EL (cell line): ENCODE measurements at regions not wholly inside any gene's neighbourhood (a gene's known extent, or its start where the extent isn't known, plus 50 kb on each side); places are given as distances from the start of the nearest gene placed in this dataset.
"Not testable (repeated sequence)": the region's sequence is repeated elsewhere in the genome, so short reads cannot be mapped to it uniquely, and the experiment has no call there.

Experiments used
- DNase-seq: peaks from one replicate; pipeline ENCODE4 v3.0.0-alpha.2; 2016

DNA sequence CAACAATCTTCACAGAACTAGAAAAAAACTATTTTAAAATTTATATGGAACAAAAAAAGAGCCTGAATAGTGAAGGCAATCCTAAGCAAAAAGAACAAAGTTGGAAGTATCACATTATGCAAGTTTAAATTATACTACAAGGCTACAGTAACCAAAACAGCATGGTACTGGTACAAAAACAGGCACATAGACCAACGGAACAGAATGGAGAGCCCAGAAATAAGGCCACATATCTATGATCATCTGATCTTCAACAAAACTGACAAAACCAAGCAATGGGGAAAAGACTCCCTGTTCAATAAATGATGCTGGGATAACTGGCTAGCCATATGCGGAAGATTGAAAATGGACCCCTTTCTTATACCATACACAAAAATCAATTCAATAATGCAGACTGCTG lies 74.4 kb upstream of the RTN4 start:
- not testable (repeated sequence) for DNase-seq

DNA sequence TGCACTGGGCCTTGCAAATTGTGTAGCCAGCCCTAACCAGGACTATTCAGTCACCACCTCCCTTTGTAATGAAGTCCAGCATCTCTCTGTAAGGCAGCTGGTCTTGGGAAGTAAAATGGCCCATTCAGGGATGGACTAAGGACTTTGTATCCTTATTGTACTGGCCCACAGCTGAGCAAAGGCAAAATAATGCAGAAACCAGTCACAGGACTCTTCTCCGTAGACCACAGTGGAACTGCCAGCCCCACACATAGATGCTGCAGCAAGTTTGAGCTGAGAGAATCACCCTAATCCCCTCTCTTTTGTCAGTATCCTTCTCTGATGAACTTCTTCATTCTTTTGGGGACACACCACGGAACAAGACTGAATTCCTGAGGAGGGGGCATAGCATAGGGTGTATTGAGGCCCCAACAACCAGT lies 73.6 kb upstream of the RTN4 start:
- no peak for DNase-seq

DNA sequence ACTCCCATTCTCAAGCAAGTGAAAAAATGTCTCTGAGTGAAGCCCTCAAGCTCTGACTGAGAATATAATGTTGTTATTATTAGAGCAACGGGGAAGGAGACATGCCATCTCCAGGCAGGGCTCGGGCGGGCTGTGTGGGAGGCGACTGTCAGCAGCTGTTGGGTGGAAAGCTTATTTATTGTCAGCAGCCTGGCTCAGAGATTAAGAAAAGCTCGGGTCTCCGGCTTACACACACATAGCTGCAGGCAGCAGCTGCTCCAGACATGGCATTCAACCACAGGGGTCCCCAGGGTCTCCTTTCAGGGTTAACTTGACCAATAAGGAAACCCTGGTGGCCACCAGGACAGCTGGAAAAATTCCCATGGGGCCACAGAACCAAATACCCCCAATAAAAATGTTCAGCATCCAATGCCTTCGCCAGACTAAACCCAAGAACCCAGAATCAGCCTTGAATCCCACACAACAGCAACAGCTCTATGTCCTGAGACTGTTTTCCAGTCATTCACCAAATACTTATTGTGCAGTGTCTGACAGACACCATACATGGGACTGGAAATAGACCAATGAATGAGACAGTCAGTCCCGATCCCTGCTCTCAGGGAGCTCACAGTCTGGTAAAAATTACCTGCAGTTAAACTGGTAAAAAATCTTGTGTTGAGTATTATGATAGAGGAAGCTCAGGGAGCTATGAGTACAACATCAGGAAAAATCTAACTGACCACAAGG lies 70.5 kb upstream of the RTN4 start:
- peak; percentile 43 for DNase-seq

DNA sequence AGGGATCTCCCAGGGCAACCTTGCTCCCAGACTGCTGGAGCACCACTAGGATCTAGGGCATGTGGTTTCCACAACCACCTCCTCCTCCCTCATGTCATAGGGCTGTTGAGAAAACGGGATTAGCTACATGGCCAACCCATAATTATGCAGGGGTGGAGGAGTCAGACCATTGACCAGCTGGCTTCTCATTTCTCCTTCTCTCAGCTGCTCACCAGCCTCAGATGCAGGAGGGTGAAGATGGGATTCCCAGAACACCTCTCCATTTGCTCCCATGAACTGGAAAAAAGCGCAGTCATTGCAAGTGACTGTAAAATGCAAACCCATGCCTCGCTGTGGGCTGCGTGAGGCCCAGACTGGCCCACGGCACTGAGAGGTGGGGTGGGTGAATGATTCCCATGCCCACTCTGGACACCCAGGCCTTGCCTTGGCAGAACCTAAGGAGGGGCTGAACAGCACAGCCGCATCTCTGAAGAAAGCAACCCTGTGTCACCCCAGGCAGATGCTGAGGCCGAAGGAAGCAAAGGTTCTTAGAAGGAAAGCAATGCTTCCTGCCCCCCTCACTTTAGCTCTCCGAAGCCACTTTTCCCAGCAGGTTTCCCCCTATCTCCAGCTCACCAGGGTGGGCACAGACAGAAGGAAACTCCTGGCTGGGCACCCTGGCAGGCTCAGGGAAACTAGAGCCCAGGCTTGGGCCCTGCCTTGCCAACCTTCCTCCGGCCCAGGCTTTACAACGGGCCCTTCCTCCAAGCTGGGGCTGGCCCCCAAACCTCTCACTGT lies 69.6 kb upstream of the RTN4 start:
- no peak for DNase-seq

DNA sequence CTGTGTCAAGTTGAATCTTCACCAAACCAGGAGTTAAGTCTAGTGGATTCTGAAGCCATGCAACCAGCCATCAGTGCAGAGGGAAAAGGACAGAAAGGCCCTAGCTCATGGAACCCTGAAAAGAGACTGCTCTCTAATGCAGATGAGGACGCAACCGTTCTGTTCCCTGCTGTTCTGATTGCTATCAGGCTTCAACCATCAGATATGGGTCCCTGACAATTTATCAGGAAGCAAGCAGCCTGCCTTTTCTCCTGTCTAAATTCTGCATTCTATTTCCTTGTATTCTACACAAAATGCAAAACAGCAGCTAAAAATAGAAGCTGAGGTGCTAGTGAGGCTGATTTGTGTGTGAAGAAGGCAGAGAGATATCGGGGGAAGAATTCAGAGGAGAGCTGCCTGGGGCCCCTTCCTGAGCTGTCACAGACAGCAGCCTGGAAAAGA lies 68.4 kb upstream of the RTN4 start:
- DNase-seq, result no peak

DNA sequence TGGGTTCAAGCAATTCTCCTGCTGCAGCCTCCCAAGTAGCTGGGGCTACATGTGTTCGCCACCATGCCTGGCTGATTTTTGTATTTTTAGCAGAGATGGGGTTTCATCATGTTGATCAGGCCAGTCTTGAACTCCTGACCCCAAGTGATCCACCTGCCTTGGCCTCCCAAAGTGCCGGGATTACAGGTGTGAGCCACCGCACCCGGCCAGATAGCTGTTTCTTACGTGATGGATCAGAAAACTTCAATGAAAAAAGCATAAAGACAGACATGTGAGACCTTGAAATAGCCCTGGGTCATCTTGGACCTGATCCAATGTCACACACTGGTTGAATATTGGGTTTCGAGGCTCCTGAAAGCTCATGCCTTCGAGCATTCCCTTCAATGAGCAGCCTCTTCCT lies 66.7 kb upstream of the RTN4 start:
- no peak for DNase-seq

DNA sequence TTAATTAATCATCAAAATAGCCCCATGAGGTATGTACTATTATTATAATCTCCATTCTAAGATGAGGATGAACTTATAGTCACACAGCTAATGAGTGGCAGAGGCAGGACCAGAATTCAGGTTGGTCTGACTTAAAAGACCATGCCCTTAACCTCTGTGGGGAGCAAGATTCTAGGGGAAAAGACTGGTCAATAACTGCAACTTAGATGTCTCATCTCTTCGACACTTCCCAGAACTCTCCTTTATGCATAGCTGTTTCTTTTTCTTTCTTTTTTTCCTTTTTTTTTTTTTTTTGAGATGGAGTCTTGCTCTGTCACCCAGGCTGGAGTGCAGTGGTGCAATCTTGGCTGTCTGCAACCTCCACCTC lies 66.3 kb upstream of the RTN4 start:
- no peak for DNase-seq

DNA sequence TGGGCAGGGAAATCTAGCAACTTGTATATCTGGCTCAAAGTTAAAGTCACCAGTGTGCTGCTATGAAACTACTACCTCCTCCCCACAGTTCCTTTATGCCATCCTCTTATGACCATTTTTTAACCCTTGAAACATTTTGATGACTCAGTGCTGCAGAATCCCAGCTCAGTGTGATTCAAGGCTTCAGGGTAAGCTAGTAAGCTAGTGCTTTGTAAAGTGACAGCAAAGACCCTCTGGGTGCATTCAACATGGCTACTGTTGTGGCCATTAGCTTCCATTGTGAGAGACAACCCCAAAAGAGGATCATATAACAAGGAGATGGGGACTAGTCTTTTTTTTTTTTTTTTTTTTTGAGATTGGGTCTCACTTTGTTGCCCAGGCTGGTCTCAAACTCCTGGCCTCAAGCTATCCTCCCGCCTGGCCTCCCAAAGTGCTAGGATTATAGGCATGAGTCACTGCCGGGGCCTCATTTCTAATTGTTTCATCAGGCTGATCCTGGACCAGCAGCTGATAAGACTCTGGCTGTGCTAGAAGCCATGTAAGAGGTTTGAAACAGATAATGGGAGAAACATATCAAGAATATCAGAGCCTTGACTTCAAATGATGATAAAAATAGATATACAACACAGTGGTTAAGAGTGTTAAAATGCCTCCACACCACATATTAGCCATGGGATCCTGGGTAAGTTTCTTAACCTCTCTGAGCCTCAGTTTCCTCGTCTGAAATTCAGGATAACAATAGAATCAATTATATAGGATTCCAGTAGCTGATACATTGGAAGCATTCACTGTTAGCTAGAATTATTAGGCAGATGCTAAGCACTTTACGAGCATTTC lies 65.7 kb upstream of the RTN4 start:
- peak; percentile 91 for DNase-seq

DNA sequence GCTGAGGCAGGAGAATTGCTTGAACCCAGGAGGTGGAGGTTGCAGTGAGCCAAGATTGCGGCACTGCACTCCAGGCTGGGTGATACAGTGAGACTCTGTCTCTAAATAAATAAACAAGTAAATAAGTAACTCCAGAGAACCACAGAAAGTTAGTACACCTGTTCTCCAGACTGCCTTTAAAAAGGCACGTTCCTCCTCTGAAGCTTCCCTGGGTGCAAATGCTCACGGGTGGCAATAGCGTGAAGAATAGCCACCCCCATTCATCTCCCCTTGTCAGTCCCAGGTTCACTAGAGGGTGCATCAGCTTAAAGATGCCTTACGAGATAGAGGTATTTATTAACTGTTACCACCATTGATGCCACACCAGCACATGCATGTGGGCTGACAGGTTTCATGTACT lies 64.3 kb upstream of the RTN4 start:
- DNase-seq, result no peak

DNA sequence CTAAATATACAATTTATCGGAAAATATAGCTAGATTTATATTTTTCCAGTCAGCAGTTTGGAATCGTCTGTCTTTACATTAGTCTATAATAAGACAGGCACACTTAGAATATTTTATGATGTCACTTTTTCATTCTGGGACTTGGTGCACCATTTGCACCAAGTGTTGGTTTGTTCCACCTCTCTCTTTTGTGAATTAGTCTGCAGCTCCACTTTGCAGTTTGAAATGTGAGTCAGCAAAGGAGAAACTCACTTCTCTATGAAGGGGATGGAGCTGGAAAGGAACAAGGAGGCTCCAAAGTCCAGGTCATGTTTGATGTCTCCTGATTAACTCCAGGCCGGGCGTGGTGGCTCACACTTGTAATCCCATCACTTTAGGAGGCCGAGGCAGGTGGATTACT lies 63.8 kb upstream of the RTN4 start:
- DNase-seq, result no peak

DNA sequence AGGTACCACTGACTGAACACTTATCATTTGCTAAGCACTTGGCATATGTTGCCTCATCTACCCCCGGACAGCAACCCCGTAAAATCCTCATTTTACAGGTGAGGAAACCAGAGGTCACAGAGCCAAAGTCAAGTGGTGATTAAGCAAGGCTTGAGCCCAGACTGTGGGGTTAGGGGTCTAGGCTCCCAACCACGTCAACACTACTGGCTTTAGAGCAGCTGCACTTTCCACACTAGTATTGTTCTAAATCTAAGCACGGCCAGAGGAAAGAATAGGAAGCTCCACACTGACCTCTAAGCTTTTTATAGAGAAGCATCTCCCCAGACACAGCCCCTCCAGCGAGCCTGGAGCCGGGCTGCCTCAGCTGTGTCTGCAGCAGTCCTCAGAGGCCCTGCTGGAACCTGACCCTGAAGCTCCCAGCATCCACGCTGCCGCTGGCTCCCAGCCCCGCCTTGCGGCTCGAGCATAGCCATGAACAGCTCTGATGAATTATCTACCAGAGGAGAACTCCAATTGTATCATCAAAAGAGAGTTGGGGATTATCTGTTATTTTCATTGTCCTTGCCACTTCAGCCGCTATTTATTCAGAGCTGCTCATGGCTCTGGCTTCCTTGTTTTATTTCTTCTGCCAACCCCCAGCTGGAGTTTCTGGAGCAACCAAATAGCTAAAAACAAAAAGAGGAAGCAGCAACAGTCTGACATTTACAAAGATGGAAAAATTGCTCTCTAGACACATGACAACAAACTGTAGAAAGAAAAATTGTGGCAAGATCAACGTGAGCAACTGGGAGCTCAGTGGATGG lies 62.2 kb upstream of the RTN4 start:
- no peak for DNase-seq

DNA sequence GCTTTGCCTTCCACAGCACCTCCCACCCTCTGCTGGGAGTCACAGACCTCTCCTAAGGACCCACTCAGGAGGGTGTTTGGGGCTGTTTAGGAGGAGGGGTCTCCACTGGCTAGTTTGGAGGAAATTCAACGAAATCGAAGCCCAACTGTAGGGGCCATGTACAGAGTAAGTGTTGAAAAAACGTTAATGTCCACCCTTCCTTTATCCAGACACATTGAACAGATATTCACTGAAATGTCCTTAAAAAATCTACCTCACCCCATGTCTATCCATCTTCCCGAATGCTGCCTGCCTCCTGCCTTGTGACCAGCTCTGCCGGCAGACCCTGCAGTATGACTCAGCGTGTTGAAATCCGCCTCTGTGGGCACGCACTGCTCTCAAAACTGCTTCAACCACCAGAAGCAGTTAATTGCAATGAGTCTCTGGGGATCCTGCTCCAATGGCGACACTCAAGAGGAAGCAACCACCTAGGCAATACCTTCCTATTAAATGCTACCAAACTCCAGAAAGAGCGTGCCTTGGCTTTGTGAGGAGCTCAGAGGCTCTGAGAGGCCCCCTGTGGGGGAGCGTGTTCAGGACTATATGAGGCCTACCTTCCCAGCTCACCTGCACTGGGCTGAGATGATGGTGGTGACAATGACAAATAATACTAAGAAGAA lies 61.4 kb upstream of the RTN4 start:
- DNase-seq, result peak; percentile 97

DNA sequence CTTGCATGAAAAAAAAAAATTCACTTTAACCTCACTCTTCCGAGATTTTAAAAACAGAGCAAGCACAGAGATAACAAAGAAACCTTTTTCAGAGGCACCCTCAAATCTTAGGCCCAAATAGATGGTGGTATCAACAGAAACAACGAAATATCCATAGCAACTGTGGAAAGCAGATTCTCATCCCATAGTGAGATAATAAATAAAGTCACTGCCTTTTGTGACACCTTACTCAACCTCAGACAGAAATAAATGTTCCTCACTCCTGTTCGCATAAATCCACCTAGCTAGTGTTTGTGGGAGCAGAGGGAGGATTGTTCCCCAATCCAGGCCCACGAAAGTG lies 60.9 kb upstream of the RTN4 start:
- DNase-seq, result no peak

DNA sequence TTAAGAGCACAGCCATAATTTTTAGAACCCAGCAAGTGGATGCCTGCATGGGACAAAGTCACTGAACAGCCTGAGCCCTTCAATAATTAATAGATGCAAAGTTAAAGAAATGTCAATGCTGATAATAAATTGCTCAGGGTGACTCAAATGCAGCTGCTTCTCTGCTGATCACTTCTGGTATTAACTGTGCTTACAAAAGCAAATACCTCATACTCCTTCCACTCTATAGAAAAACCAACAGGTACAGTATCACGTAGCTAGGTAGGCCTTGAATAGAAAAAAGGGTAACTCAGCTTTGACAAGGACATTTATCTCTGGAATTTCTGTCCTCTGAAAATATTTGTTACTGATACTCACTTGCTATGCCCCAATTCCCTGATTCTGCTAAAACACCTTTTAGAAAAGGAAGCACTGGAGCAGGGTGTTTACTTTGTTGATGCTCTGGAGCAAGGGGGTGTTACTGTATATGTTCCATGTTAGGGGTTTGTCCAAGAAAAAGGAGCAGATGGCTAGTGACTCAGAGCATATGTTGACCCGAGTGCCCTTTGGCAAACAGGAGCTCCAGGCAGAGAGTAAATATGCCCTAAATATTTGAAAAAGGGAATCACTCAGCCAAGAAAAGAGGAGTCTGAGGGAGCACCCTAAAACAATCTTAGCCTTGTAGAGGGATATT lies 59.1 kb upstream of the RTN4 start:
- peak; percentile 87 for DNase-seq

DNA sequence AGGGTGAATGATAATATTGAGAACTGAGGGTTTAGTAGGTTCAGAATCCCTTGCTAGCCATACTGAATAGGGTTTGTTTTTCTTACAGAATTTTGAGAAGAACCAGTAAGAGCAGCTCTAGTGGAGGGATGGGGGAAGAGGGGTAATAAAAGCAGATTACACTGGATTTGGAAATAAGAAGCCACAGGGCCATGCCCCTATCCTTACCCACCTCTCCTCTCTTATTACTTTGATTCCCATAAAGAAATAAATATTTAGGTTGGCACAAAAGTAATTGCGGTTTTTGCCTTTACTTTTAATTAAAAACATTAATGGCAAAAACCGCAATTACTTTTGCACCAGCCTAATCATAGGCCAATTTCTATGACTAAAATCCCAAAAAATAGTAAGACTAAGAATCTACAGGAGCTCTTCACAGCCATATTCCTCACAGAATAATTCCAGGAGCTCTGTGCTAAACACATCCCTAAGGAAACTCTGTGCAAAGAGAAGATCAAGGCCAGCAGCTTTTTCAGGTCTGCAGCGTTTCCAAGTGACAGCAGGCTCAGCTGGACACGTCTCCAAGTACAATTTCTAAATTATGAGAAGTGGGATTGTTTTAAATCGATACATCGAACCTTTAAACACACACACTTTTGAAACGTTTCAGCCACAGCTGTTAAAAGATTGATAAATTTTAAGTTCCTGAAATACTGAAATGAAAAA lies 58.4 kb upstream of the RTN4 start:
- DNase-seq, result no peak

DNA sequence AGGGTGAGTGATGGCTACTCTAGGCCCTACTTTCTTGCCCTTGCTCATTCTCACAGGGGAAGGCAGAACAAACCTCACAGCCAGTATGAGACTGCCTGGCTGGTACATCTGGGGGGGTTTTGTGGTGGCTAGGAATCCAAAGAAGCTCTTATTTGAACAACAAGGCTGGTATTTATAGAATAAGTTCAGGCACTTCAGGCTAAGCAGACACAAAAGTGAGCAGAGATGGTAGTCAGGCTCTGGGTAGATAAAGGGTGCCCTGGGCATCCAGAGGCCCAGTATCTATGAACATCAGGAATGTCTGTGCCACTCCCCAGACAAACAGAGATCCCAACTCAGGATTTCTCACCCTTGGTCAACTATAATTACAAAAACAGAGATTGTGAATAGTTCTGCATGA lies 57.2 kb upstream of the RTN4 start:
- DNase-seq, result peak; percentile 54

DNA sequence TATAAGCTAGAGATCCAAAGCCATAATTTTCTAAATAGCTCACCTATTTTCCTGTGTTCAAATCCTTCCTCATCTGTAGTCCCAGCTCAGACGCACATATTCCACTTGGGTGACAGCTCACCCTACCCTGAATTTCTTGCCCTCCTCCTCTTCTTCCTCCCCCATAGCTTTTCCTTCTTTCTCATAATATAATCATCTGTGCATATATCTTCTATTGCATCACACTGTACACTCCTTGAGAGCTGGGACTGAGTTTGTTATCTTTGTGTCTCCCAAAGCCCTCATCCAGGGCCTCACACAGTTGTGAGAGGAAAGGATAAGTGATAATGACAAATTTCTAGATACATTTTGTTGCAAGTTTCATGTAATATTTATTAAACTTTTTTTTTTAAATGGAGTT lies 55.9 kb upstream of the RTN4 start:
- peak; percentile 61 for DNase-seq

DNA sequence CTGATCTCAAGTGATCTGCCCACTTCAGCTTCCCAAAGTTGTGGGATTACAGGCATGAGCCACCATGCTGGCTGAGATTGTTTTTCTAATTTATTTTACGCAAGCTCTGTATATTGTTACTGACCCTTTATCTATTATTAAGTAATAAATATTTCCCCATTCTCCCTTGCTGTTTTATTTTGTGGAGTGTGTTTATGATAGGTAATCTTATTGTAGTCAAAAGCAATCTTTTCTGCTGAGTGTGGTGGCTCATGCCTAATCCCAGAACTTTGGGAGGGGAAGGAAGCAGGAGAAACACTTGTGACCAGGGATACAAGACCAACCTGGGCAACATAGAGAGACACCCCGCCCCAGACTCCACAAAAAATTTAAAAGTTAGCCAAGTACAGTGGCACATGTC lies 55.2 kb upstream of the RTN4 start:
- DNase-seq, result no peak

DNA sequence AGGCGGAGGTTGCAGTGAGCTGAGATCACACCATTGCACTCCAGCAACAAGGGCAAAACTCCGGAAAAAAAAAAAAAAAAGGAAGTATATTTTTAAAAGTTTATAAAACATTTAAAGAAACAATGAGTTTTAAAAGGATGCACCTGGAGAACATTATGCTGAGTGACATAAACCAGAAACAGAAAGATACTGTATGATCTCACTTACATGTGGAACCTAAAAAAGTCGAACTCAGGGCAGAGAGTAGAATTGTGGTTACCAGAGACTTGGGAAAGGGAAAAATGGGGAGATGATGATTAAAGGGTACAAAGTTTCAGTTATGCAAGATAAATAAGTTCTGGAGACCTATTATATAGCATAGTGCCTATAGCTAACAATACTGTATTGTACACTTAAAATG lies 52.8 kb upstream of the RTN4 start:
- DNase-seq, result no peak

DNA sequence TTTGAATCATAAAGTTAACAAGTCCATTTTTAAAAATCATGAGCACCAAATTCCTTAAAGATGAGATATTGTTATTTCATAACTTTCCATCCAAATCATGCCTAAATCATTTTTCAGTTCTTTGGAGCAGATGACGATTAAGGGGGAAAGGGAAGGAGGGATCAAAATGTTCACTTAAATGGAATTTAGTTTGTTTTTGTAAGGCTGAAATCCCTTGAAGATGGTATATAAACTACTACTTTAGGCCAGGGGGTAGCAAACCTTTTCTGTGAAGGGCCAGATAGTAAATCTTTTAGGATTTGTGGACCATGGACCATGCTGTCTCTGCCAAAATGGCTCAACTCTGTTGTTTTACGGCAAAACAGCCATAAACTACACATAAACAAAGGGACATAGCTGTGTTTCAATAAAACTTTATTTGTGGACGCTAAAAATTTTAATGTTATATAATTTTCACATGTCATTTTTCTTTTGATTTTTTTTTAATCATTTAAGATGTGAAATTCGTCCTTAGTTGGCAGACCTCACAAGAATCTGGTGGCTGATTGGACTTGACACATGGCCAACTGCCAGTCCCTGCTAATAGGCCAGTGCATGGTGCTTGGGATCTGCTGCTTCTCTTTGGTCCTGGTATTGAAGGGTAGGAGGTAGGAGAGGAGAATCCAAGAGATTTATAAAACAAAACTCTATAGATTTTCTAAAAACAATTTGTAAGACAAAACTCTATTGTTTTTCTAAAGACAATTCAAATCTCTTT lies 52.0 kb upstream of the RTN4 start:
- peak; percentile 93 for DNase-seq
